ENCODE measurements at regions not wholly inside any gene's neighbourhood (a gene's known extent, or its start where the extent isn't known, plus 50 kb on each side); places are given as distances from the start of the nearest gene placed in this dataset.

GRCh38 chr2:216920937-216921456 is 61.1 kb upstream of the TNP1 start:
- DNase-seq: no peak

GRCh38 chr2:216920143-216920876 is 60.4 kb upstream of the TNP1 start:
- DNase-seq: no peak

DNA sequence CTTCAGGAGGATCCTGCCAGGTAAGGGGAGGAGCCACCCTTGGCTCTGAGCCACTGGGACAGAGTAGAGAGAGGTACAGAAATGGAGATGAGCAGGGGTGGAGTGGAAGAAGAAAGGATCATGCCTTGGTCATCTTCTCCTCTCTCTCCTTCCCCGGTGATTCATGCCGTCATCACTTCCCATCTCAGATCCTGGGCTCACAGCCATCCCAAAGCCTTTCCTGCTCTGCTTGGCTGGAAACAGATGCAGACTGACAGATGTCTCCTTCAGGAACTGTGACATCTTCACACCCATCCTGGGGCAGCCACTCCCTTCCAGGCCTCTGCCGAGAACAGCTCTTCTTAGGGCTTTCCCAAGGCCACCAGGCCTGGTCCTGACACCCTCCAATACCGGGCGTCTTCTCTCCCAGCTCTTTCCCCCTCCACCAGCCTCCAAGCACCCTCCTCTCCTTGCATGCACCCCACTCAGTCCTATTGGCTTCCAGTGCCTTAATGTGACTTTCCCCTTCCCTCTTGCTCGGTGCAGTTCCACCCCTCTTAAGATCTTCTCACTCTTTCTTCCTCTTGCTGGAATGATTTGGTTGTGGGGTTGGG is 58.3 kb upstream of the TNP1 start:
- no peak for DNase-seq

- DNase-seq: no peak
These were observed 57.2 kb upstream of the TNP1 start for GRCh38 chr2:216916956-216917650.

- no peak for DNase-seq
These were observed 55.8 kb upstream of the TNP1 start for GRCh38 chr2:216915557-216916150.

DNA sequence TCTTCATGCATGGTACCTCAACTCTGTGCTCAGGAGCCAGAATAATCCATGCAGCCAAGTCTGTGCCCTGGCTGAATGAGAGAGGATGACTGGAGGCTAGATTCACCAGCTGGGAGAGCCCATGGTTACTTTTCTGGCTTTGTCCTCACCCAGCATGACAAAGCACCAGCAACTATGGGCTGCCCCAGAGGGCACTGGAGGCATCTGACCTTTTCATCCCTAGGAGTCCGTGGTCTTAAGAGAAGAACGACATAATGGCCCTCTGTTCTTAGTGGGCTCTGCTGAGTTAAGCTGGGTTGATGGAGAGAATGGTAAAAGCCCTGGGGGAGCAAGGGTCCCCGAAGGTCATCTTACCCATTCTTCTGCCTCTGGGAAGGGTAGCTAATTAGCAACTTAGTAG is 54.6 kb upstream of the TNP1 start:
- no peak for DNase-seq

DNA sequence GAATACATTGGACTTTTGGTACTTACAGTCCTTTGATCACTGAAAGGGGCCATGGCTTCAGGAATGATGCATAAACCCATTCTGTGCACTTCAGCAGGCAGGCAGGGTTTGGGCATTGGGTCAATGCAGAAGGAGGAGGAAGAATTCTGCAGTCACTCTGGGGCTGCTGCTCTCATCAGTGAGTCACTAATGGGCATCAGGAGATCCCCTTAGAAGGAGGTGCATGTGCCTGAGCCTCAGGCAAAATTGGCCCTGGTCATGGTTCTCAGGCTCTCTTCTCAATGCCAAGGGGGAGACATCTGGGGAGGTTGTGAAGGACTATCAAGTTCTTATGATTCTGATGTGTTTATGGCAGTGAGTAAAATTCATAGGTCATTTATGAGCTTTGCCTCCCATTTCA is 52.0 kb upstream of the TNP1 start:
- no peak for DNase-seq

DNA sequence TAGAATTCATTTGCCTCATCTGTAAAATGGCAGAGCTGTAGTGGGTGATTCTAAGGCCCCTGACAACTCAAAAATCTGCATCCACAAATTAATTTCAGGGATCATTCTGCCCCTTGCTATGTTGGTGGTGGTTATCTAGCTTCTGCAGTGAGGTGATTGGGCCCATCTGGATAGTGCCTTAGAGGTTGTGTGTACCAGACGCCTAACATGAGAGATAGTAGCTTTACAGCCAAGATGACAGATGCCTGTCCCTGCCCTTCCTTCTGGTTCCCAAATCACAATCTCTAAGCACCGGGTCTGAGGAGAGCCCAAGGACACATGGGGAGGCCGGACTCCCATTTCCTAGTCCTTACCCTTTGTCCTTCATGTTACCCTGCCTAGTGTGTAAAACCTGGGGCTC is 51.1 kb upstream of the TNP1 start:
- no peak for DNase-seq

GRCh38 chr2:216909541-216910210 is 49.8 kb upstream of the TNP1 start:
- DNase-seq: no peak
